IMR-90 (cell line): ENCODE measurements at regions not wholly inside any gene's neighbourhood (a gene's known extent, or its start where the extent isn't known, plus 50 kb on each side); places are given as distances from the start of the nearest gene placed in this dataset.

Source experiments
- ATAC-seq: fragments of 200-7000 bp; cut with Tn5 transposase; 2 replicates; pipeline ENCODE4 v1.9.1; 2020; ENCODE audit warnings: low read depth, mild to moderate bottlenecking, moderate library complexity
- BruUV-seq: library from RNA; stranded (reverse); fragments of 400-500 nt; replicated peaks from 2 replicates; lab custom pipeline; 2021; lab: Mats Ljungman, UMichigan
- CTCF ChIA-PET: fragments of 300-600 bp; formaldehyde crosslinking; extraction: SDS; loops from one replicate; lab custom pipeline; 2021; ENCODE audit warnings: antibody characterized with exemption; lab: Yijun Ruan, JAX
- POLR2A ChIA-PET: fragments of 300-600 bp; sonication (Branson Sonifier 250); formaldehyde crosslinking; loops from one replicate; lab custom pipeline; 2022; ENCODE audit warnings: antibody characterized with exemption; ENCODE audit not compliant: unreplicated experiment; lab: Charles Lee
- DNase-seq: peaks from one replicate; pipeline ENCODE4 v3.0.0; 2013
- H2AFZ ChIP-seq: replicated peaks from 2 replicates; pipeline ENCODE3; 2013; ENCODE audit warnings: low read length, mild to moderate bottlenecking; ENCODE audit not compliant: poor library complexity
- H2AK5ac ChIP-seq: 2 replicates; pipeline ENCODE4 v1.6.1; 2013; ENCODE audit warnings: low read depth, low read length, inconsistent platforms
- H2AK9ac ChIP-seq: replicated peaks from 2 replicates; pipeline ENCODE3; 2013; ENCODE audit warnings: mild to moderate bottlenecking, low read depth, low read length, moderate library complexity; ENCODE audit not compliant: poor library complexity
- H2BK120ac ChIP-seq: 2 replicates; pipeline ENCODE4 v1.6.1; 2013; ENCODE audit warnings: low read depth, low read length, inconsistent platforms
- H2BK15ac ChIP-seq: 3 replicates; pipeline ENCODE4 v1.6.1; 2013; ENCODE audit warnings: low read depth, low read length, inconsistent platforms
- H2BK20ac ChIP-seq: 2 replicates; pipeline ENCODE4 v1.6.1; 2013; ENCODE audit warnings: low read depth, mild to moderate bottlenecking, inconsistent platforms, low read length, moderate library complexity
- H2BK5ac ChIP-seq: 2 replicates; pipeline ENCODE4 v1.6.1; 2013; ENCODE audit warnings: mild to moderate bottlenecking, low read depth, low read length, inconsistent platforms; ENCODE audit not compliant: poor library complexity, severe bottlenecking
- H3K14ac ChIP-seq: replicated peaks from 2 replicates; pipeline ENCODE4 v1.6.1; 2013; ENCODE audit warnings: low read depth, low read length, inconsistent platforms
- H3K18ac ChIP-seq: 2 replicates; pipeline ENCODE4 v1.6.1; 2013; ENCODE audit warnings: low read depth, low read length, control low read depth
- H3K23ac ChIP-seq: 2 replicates; pipeline ENCODE4 v1.6.1; 2013; ENCODE audit warnings: low read depth, low read length, inconsistent platforms
- H3K27ac ChIP-seq: 2 replicates; pipeline ENCODE4 v1.5.1; 2013; ENCODE audit warnings: mild to moderate bottlenecking, control low read depth, low read length; ENCODE audit not compliant: insufficient read depth
- H3K27me3 ChIP-seq: 2 replicates; pipeline ENCODE4 v1.6.1; 2013; ENCODE audit warnings: low read length; ENCODE audit not compliant: control insufficient read depth, insufficient read depth
- H3K36me3 ChIP-seq: 2 replicates; pipeline ENCODE4 v1.6.1; 2013; ENCODE audit warnings: low read length, mixed read lengths; ENCODE audit not compliant: control insufficient read depth, insufficient read depth
- H3K4ac ChIP-seq: 2 replicates; pipeline ENCODE4 v1.6.1; 2013; ENCODE audit warnings: low read depth, low read length, inconsistent platforms
- H3K4me1 ChIP-seq: 2 replicates; pipeline ENCODE4 v1.6.1; 2013; ENCODE audit warnings: low read length, mixed read lengths; ENCODE audit not compliant: control insufficient read depth, insufficient read depth
- H3K4me2 ChIP-seq: 2 replicates; pipeline ENCODE4 v1.6.1; 2013; ENCODE audit warnings: low read depth, mild to moderate bottlenecking, control low read depth, low read length, moderate library complexity
- H3K4me3 ChIP-seq: 2 replicates; pipeline ENCODE4 v1.5.1; 2013; ENCODE audit warnings: low read depth, mild to moderate bottlenecking, control low read depth, low read length, moderate library complexity; ENCODE audit not compliant: insufficient read depth
- H3K56ac ChIP-seq: 2 replicates; pipeline ENCODE4 v1.6.1; 2013; ENCODE audit warnings: low read length, inconsistent platforms; ENCODE audit not compliant: insufficient read depth; ENCODE audit errors: extremely low read depth
- H3K79me1 ChIP-seq, 2 experiments: 2 replicates each; pipeline ENCODE4 v1.6.1; 2013; ENCODE audit warnings: low read length in 2 of 2, inconsistent platforms in 1 of 2, low read depth in 1 of 2
- H3K9ac ChIP-seq: 2 replicates; pipeline ENCODE4 v1.6.1; 2013; ENCODE audit warnings: low read depth, low read length, control low read depth
- H3K9me1 ChIP-seq: 2 replicates; pipeline ENCODE4 v1.6.1; 2013; ENCODE audit warnings: low read length, inconsistent platforms; ENCODE audit not compliant: insufficient read depth
- H3K9me3 ChIP-seq: 2 replicates; pipeline ENCODE4 v1.6.1; 2013; ENCODE audit warnings: low read length; ENCODE audit not compliant: control insufficient read depth, insufficient read depth
- H4K20me1 ChIP-seq: 2 replicates; pipeline ENCODE4 v1.6.1; 2013; ENCODE audit warnings: low read length, inconsistent platforms; ENCODE audit not compliant: insufficient read depth
- H4K5ac ChIP-seq: 2 replicates; pipeline ENCODE4 v1.6.1; 2013; ENCODE audit warnings: mild to moderate bottlenecking, low read depth, low read length, control low read depth
- H4K8ac ChIP-seq, 2 experiments: 2 replicates each; pipeline ENCODE4 v1.6.1; 2013; ENCODE audit warnings: low read depth in 2 of 2, low read length in 2 of 2, control low read depth in 1 of 2, inconsistent platforms in 1 of 2
- H4K91ac ChIP-seq: 2 replicates; pipeline ENCODE4 v1.6.1; 2013; ENCODE audit warnings: low read depth, low read length, inconsistent platforms; ENCODE audit not compliant: insufficient read depth
- CTCF ChIP-seq: conservative IDR thresholded peaks from 2 replicates; pipeline ENCODE4 v1.5.1; 2012; ENCODE audit warnings: mild to moderate bottlenecking, low read depth, low read length, improper control_type of control experiment
- ELK1 ChIP-seq: fragments of 150-350 bp; IDR thresholded peaks from 2 replicates; pipeline ENCODE4 v1.6.1; 2016; ENCODE audit warnings: low read depth, mild to moderate bottlenecking, low read length, moderate library complexity, borderline replicate concordance
- FOS ChIP-seq: fragments of 150-350 bp; IDR thresholded peaks from 2 replicates; pipeline ENCODE4 v1.6.1; 2016; ENCODE audit warnings: low read depth, low read length
- MAFK ChIP-seq: IDR thresholded peaks from 2 replicates; pipeline ENCODE4 v1.6.1; 2012; ENCODE audit warnings: low read depth, low read length, improper control_type of control experiment
- NFE2L2 ChIP-seq: fragments of 150-350 bp; IDR thresholded peaks from 2 replicates; pipeline ENCODE4 v1.6.1; 2016; ENCODE audit warnings: low read depth, mild to moderate bottlenecking, low read length
- WGBS, 2 experiments: methylation state at CpG; one replicate each; pipeline versions ENCODE4 v1.1.5 to v1.1.7; 2013; ENCODE audit warnings: missing lambda C conversion rate in 2 of 2; ENCODE audit not compliant: insufficient read length in 1 of 2; ENCODE audit errors: extremely low coverage in 2 of 2; 5-methylcytosine and 5-hydroxymethylcytosine counted together
- dilution Hi-C: fragments of 300-500 bp; cut with HindIII; formaldehyde crosslinking; loops from one replicate; pipeline ENCODE4 v1.14.3; 2018; ENCODE audit warnings: low sequenced_read_pairs; ENCODE audit not compliant: unreplicated experiment
- in situ Hi-C: fragments of 300-500 bp; cut with MboI; formaldehyde crosslinking; loops from 3 replicates; pipeline ENCODE4 v1.14.3; 2019; ENCODE audit warnings: low sequenced_read_pairs, inconsistent platforms, mixed read lengths
- intact Hi-C: fragments of 100-400 bp; cut with micrococcal nuclease; formaldehyde crosslinking; loops from 2 replicates; pipeline ENCODE4 v1.10.0; 2022

- H3K4me2 ChIP-seq = peak overlapping the region; percentile 22; the same call in 1 of the 2 replicates
- peak overlapping the region; percentile 46; the same call in 1 of the 2 replicates for H3K23ac ChIP-seq
- no peaks in the 10 kb centered on the region for H3K36me3 ChIP-seq
- H2AK9ac ChIP-seq = peak overlapping the region; percentile 78
- ATAC-seq (no peak), DNase-seq (no peak)
- H2AFZ ChIP-seq = peak overlapping the region; percentile 71
- intact Hi-C loops = no loop called here
- H3K9ac ChIP-seq = peak overlapping the region; percentile 10; the same call in 1 of the 2 replicates
- H2BK15ac ChIP-seq = 0 out of 3 replicates have a peak overlapping the region, but pooled peaks have one; percentile 49
- H4K5ac ChIP-seq = peak overlapping the region; percentile 73
- H2BK5ac ChIP-seq = peak overlapping the region; percentile 94
- peak overlapping the region; percentile 77 for H3K14ac ChIP-seq
- in situ Hi-C loops = loop anchor here (25.0 kb wide), 1 partner anchor 1111 kb away; no protein-coding TSS in a partner anchor
- peak overlapping the region; percentile 34 for H3K27ac ChIP-seq
- peak overlapping the region; percentile 32 to 92 for H4K8ac ChIP-seq
- peak overlapping the region; percentile 82 for H2BK20ac ChIP-seq
- no CpG with 5 or more reads among the region's 5 CpGs for WGBS, 2 experiments
- peak overlapping the region; percentile 90 for H2BK120ac ChIP-seq
- H3K56ac ChIP-seq = peak overlapping the region; percentile 21; the same call in 1 of the 2 replicates
- TF ChIP-seq ELK1 (no peak), FOS (no peak), NFE2L2 (no peak), MAFK (no peak), CTCF (no peak)
- H3K27me3 ChIP-seq = peaks cover 2% of the 10 kb centered on the region; the same call in 1 of the 2 replicates
- no peak overlapping the region for H3K4me3 ChIP-seq
- dilution Hi-C loops = no loop called here
- peak overlapping the region; percentile 83 for H2AK5ac ChIP-seq
- no peaks in the 10 kb centered on the region for H4K20me1 ChIP-seq
- H4K91ac ChIP-seq = peak overlapping the region; percentile 86
- BruUV-seq = no TSS peak
- CTCF ChIA-PET = interaction anchor here (0.8 to 3.0 kb wide), 3 partner anchors 21 to 23 kb away, joined by 5 to 14 read pairs (median 10); no protein-coding TSS in a partner anchor
- POLR2A ChIA-PET = interaction anchor here (1.0 kb wide), 2 partner anchors 12 to 35 kb away, joined by 3 read pairs; no protein-coding TSS in a partner anchor
- peaks cover 10% of the 10 kb centered on the region for H3K9me1 ChIP-seq
- peak overlapping the region; percentile 76 for H3K4ac ChIP-seq
- H3K4me1 ChIP-seq = peaks cover 36% of the 10 kb centered on the region
- peak overlapping the region; percentile 79 for H3K18ac ChIP-seq
- no peaks in the 10 kb centered on the region for H3K9me3 ChIP-seq
- H3K79me1 ChIP-seq = no peaks in the 10 kb centered on the region
These were observed 838.2 kb downstream of the MAFB start for GRCh38 chr20:39850821-39851330.
